ENCODE measurements at regions not wholly inside any gene's neighbourhood (a gene's known extent, or its start where the extent isn't known, plus 50 kb on each side); places are given as distances from the start of the nearest gene placed in this dataset.

GRCh38 chr11:62067741-62068140 is 56.1 kb upstream of the INCENP start:
- TF ChIP-seq, protein P1, sequence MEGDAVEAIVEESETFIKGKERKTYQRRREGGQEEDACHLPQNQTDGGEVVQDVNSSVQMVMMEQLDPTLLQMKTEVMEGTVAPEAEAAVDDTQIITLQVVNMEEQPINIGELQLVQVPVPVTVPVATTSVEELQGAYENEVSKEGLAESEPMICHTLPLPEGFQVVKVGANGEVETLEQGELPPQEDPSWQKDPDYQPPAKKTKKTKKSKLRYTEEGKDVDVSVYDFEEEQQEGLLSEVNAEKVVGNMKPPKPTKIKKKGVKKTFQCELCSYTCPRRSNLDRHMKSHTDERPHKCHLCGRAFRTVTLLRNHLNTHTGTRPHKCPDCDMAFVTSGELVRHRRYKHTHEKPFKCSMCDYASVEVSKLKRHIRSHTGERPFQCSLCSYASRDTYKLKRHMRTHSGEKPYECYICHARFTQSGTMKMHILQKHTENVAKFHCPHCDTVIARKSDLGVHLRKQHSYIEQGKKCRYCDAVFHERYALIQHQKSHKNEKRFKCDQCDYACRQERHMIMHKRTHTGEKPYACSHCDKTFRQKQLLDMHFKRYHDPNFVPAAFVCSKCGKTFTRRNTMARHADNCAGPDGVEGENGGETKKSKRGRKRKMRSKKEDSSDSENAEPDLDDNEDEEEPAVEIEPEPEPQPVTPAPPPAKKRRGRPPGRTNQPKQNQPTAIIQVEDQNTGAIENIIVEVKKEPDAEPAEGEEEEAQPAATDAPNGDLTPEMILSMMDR (IDR thresholded peaks at IDR 0.05 in 8 of 11, conservative IDR thresholded peaks at IDR 0.05 in 3 of 11) = no peak
- TF ChIP-seq POLR2A (IDR thresholded peaks at IDR 0.05) (no peak), POLR2AphosphoS5 (IDR thresholded peaks at IDR 0.05) (no peak)

Measured in spleen (tissue), 7 donors.